ENCODE measurements at regions not wholly inside any gene's neighbourhood (a gene's known extent, or its start where the extent isn't known, plus 50 kb on each side); places are given as distances from the start of the nearest gene placed in this dataset.

- TF ChIP-seq MAX (IDR thresholded peaks at IDR 0.05) (no peak), POLR2A (IDR thresholded peaks at IDR 0.05; ENCODE audit: control extremely low read depth in 1 of 2, low read depth in 2 of 2, low read length in 2 of 2) (no peak), CEBPB (IDR thresholded peaks at IDR 0.05; ENCODE audit: low read depth, low read length) (no peak), YY1 (IDR thresholded peaks at IDR 0.05; ENCODE audit: low read depth, low read length) (no peak), SRF (IDR thresholded peaks at IDR 0.05; ENCODE audit: low read depth, low read length) (no peak), POLR2AphosphoS5 (IDR thresholded peaks at IDR 0.05; ENCODE audit: low read depth, low read length) (no peak)
These were observed 253.8 kb downstream of the ENC1 start (continued) for GRCh38 chr5:74386571-74387334.
